Stimulated activated CD8-positive, alpha-beta memory T cell treated with anti-CD3 and anti-CD28 coated beads, Interleukin-15, amount 100 ng/mL, for 1 hour (primary cell): ENCODE measurements at regions not wholly inside any gene's neighbourhood (a gene's known extent, or its start where the extent isn't known, plus 50 kb on each side); places are given as distances from the start of the nearest gene placed in this dataset.

Source experiments
- DNase-seq: peaks from one replicate; pipeline ENCODE4 v3.0.0-alpha.2; 2020; ENCODE audit warnings: low read depth

DNA sequence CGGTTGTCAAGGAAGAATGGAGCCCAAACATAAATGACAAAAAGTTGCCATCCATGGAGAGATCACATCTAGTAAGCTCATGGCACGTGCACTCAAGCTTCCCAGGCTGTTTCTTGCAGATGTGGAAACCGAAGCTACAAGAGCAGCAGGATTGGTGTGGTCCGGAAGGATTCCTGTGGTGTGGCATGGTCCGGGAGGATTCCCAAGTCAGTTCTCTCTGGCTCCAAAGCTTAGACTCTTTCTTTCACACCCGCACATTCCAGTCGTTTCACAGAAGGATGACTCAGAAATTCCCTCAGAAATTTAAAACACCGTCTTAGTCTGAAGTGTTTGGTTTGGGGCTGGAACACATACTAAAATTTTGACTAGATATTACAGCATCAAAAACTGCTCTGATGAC, 78.0 kb upstream of the DRD2 start:
- no peak for DNase-seq

DNA sequence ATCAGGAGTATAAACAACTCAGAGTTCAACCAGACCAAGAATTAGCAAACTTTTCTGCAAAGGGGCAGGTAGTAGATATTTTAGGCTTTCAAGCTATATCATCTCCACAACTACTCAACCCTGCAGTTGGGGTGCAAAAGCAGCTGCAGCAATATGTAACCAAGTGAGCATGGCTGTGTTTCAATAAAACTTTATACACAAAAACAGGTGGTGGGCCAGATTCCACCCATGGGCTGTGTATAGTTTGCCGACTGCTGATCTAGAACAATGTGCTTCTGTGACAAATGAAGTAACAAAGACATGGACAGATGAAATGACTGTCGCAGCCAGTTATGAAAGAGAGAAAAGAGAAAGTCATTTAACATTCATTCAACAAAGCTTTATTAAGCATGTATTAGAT, 77.1 kb upstream of the DRD2 start:
- no peak for DNase-seq

DNA sequence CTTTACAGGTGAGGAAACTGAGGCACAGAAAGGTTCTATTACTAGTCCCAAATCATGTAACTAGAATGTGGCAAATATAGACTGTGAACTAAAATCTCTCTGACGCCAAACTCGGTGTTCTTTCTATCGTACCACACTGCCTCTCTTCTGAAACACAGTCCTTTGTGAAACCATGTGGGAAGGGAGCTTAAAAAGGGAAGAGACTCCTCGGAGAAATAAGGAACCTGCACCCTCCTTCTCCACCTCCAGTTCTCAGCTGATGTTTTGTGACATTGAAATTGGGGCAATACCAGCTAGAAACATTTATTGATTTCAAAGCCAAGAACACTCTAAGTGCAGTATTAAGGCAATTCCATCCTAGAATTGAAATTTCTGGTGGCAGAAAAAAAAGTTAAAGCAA, 76.4 kb upstream of the DRD2 start:
- no peak for DNase-seq

DNA sequence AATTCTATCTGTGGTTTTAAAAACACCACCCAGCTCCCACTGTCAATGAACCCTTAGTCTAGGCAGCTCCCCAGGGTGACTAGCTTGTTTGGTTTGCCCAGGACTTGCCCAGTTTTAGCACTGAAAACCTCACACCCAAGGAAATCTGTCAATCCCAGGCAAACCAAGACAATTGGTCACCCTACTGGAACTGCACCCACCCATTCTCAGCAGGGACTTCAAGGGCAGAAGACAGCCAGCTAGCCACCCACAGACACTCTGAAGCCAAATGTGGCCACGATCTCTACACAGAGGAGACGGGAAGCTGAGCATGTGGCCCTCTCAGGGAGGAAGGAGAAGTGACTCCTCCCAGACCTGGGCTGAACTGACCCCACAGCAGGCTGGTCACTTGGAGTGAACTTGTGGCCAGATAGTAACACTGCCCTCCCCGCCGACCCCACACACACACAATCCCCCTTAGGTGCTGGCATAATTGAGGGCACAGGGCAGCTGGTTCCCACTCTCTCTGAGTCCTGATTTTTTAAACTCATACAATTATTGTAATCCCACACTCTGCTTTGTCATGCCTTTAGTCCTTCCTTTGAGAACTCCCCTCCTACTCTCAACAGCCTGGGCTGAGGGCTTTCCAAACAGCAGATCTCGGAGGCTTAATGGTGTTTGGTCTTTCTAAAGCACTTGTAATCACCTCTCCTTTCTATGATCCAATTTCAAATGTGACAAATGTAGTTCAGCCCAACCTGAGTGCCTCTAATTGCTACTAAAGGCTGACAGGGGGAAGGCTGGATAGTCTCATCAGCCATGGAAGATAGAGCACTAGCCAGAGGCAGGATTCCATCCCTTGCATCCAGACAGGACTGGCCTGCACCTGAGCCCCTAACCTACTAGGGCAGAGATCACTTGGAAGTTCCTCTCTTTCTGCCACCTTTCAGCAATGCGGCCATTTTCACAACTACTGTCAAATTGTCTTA, 74.7 kb upstream of the DRD2 start:
- DNase-seq, result no peak

DNA sequence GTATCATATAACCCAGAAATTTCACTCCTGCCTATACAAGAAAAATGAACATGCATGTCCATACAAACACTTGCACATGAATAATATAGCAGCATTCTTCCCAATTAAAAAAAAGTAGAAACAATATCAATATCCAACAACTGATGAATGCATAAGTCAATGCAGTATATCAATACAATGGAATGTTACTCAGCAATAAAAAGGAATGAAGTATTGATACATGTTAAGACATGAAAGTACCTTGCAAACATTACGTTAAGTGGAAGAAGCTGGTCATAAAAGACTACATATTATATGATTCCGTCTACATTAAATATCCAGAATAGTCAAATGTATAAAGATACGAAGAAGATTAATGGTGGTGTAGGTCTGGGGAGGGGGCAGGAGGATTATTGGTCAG, 73.9 kb upstream of the DRD2 start:
- no peak for DNase-seq

DNA sequence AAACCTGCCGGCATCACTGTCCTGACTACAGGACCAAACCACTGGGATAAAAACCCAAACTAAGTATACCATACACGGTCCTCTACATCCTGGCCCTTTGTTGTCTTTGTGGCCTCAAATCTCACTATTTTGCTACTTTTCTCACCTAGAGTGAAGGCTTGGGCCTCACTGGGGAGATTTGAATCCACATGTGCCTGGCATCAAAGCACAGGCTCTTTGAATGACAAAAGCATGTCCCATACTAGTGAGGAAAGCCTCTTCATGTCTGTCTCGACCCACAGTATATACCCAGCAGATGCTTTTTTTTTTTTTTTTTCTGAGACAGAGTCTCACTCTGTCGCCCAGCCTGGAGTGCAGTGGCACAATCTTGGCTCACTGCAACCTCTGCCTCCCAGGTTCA, 72.5 kb upstream of the DRD2 start:
- DNase-seq, result no peak

DNA sequence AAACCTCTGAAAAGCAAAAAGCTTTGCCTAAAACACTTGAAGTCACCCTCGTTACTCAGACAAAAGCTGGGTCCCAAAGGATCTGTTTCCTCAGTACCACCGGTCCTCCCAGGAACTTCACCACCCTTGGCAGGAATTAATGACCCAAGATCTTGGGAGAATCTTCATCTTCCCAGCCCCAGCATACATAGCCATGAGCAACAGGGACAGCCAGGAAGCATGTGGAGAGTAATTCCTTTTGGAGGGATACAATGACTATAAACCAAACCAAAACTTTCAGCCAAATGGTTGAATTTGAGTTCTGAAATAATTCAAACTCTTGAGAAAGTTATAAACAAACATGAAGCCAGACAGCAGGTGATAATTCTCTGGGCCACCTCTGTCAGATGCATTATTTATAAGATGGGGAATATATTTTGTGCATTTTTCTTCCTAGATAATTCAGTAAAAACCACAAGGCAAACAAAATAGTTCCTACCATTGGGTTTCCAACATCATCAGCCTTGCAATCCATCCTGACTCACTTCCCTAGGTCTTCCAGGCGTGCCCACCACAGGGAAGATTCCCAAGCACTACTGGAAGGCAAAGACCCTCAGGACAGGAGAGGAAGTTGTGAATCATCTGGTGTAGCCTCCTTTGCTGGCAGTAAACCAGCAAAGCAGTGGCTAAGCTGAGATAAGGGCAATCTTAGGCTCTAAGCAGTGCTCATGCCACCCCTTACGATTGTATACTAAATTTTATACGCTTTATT, 71.7 kb upstream of the DRD2 start:
- DNase-seq, result no peak

DNA sequence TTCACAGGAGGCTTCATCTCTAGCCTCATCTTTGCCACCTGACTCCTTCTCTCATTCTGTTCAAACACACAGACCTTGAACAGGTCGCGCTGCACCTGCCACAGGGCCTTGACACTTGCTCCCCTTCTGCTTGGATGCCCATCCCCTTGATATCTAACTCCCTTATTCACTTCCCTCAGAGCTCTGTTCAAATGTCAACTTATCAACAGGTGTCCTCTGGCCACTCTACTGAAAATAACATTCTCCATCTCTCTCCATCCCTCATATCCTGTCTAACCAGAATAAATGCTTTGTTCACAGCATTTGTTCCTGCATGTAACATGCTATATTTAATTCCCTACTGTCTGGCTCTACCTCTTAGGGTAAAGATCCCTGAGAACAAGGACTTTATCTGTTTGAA, 67.2 kb upstream of the DRD2 start:
- DNase-seq, result no peak

DNA sequence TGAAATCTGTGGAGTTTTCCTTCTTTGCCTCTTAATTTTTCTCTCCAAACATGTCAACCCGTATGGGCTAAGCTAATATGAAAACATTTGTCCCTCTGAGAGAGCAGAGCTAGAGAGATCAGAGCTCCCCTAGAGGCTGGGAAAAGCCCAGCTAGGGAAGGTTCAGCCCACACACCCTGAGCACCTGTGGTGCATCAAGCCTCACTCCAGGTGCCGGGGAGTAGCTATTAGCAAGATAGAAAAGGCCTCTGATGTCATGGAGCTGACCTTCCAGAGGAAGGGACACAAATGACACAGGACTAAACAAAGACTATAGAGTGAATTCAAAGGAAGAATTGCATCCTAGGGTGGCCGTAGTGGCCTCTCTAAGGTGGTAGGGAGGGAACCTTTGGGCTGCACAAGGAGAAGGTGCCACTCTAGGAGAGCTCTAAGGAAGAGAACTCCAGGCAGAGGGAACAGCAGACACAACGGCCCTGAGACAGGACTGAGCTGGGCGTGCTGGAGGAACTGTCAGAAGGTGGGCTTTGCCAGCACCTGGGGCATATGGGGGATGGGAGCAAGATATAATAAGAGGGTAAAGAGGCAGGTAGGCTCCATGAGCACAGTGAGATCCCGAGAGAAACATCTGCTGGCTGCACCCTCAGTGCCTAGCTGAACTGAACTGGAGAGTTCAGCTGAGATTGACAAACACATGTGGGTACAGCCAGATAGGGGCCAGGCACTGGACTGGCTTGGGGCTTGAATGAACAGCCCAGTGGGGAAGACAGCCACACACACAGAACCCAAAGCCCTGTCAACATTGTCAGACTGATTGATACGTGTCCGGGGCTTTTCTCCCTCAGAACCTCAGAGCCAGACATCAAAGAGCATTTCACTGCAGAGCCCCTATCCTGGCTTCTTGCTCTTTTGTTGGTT, 65.5 kb upstream of the DRD2 start:
- no peak for DNase-seq

DNA sequence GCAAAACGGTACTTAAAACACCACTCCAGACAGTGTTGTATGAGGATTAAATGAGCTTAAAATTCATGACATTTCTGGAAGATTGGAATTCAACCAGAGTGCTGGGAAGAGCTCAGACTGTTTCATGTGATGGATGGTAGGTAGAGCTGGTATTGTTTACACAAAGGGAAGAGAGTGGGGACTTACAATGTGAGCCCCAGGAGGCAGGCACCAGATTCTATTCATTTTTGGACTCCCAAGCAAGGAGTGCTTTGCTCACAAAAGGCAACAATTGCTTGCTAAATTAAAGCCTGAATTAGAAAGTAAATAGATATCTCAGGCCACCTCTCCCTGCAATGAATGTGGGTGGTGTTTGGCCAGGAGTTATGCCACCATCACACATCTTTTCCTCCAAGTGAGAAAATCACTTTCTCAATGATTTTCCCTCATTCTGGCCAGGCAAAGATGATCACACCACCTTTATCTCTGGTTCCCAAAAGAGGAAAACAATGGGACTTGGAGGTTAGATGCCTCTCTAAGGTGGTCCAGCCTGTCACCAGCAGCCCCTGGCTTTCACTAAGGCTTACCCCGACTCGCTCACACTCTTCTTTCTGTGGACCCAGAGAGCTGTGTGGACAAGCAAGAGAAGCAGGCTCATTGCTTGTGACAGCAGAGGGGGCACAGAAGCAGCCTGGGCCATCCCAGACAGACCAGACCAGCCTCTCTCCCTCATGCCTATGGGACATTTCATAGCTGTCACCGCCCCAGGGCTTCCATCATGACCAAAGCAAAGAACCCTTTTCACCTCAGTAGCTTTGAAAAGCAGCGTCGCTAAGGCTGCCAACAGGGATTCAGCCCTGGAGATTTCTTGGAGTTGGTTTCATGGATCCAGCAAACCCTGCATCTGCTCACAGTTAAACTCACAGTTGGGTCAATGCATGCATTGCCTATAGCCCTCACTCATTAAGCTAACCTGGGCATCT, 63.5 kb upstream of the DRD2 start:
- DNase-seq, result no peak

DNA sequence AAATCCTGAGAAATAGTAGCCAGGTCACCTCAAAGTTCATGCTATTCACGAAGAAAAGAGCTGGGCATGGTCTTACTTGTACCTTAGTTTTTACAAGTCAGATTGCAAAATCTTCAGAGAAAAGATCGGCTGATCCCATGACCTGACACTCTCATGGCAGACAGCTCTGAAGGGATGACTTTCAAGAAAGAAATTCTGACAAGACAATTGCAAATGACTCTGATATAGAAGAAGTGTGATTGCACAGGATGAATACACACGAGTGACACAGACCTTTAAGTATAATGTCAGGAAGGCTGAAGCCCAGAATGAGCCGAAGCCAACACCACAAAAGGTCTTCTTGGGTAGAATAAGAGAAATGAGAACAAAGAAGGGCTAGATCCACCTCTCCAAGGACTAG, 59.4 kb upstream of the DRD2 start:
- DNase-seq, result no peak

DNA sequence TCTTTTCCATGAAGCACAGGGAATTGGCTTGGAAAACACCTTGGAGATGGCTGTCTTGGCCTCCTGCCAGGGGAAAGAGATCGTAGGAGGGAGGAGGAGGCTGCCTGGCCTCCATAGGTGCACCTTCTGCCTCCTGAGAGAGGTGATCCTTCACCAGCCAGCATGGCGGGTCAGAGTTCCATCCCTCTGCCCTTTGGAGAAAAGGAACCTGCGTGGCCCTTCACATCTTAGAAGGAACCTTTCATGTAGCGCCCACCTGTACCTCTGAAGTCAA, 58.2 kb upstream of the DRD2 start:
- DNase-seq, result no peak

DNA sequence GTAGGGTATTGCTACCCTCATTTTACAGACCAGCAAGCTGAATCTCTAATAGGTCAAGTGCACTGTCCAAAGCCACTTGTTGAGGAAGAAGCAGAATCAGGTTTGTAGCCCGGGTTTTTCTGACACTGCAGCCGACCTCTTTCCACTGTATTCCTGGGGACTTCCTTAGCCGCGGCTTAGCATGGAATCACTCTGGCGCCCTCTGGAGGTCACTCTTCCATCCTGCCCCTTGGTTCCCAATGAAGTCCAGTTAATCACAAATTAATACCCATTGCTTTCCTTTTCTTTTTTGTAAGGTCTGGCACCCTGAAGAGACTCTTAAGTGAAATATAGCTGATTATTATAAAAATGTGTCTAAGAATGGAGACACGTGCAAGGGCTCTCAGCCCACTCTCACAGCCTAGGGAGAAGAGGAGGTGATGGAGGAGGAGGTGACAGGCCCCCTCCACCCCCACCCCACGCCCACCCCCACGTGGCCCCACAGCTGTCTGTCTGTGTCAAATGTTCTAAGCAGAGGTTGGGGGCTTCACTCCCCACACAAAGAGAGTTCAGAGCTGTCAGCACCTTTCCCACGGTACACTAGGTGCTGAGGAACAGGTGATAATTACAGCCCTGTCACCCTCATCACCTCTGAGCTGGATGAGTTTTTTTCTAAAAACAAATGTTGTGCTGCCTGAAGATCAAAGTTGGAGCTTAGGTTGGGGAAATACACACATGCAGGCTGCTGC, 57.7 kb upstream of the DRD2 start:
- peak; percentile 23 for DNase-seq

DNA sequence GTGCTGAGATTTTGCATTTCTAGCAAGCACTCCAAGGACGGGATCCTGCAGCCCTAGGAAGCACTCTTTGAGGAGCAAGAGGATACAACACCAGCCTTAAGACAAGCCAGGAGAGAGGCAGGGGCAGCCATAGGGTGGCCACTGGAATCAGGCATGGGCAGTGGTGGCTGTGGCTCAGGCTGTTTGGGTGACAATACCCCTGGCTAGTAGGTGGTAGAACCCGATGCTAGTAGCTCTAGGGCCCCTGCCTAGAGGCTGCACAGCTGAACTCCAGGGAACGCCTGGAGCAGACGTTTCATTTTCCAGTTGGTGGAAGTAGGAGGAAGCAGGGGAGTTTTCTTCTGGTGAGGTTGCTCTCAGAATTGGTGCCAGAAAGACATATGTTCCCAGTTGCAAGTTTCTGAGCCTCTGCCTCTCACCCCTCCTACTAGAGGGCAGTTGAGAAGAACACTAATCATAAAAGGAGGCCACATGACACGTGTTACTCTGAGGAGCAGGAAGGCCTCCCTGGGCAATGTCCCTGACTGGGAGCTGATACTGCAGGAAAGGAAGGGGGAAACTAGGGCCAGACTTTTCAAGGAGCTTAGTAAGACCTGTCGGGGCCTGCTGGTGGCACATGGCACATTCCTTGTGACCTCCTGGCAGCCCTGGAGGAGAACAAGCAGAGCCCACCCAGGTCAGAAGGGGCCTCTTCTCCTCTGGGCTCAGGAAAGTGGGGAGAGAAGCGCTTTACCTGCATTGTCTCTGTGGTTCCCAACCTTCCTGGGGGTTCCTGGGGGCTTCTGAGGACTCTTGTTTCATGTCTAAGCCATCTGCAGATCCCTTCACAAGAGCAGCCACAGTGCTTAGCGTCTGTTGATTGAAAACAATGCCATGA, 56.6 kb upstream of the DRD2 start:
- DNase-seq, result no peak

DNA sequence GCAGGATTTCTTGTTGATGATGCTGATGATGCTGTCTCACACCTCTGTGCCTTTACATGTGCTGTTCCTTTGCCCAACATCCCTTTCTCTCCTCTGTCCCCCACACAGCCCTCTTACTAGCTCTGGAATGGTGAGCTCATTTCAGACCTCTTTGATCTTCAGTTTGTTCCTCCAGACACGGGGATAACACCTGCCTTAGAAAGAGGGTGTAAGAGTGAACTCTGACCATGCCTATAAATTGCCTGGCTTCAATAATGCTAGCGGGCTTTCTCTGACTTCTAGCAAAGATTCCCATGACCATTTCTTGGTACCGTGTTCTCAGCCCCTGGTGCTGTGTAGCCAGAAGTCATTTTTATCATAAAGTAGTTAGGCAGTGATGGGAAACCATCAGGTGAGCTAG, 55.9 kb upstream of the DRD2 start:
- no peak for DNase-seq

DNA sequence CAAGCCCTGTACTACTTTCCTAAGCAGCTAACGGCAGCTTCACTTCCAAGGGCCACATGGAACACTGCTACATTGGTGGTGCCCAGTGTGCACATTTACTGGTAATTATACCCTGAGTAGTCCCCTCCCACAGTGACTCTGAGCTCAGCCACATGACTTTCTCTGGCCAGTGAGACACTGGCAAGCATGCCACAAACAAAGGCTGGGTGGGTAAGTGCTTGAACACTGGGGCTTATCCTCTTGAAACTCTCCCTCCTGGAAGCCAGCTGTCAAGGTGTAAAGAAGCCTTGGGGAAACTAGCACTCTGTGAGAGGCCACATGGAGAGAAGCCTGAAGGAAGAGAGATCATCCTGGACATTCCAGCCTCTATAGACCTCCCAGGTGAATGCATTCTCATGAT, 54.4 kb upstream of the DRD2 start:
- no peak for DNase-seq

DNA sequence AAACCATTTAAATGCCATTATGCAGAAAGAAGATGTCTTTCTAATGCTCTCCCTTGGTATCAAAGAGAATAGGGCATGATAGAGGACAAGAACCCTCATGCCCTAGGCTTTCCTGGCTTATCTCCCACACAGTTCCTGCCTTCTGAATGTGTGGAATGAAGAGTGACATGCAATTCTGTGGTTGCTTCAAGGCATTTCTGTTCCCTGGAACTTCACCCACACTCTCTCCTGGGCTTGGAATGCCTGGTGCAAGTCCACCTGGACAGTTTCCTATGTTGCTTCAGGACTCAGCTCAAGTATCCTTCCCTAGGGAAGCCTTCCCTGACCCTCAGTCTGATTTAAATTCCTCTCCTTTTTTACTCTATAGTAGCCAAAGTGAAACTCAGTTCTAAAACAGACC, 53.8 kb upstream of the DRD2 start:
- DNase-seq, result no peak

DNA sequence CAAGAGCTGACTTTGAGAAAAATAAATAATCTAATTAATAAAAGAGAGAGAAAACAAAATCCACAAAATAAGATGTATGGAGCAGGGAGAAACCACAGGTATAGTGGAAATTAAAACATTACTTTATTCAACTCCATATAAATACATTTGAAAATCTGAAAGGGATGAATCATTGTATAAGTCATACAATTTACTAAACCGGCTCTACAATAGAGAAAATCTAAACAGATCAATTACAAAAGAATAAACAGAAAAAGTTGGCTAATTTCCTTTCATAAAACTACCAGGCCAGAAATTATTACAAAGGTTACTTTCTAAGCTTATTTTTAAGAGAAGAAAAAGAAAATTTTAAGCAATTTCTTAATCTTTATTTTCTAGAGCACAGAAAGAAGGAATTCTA, 51.3 kb upstream of the DRD2 start:
- DNase-seq, result no peak
